CD4-positive, alpha-beta T cell treated with Interleukin-15 for 1 hour (primary cell): ENCODE measurements at regions not wholly inside any gene's neighbourhood (a gene's known extent, or its start where the extent isn't known, plus 50 kb on each side); places are given as distances from the start of the nearest gene placed in this dataset.

Experiments used
- DNase-seq: peaks from one replicate; pipeline ENCODE4 v3.0.0-alpha.2; 2020

DNA sequence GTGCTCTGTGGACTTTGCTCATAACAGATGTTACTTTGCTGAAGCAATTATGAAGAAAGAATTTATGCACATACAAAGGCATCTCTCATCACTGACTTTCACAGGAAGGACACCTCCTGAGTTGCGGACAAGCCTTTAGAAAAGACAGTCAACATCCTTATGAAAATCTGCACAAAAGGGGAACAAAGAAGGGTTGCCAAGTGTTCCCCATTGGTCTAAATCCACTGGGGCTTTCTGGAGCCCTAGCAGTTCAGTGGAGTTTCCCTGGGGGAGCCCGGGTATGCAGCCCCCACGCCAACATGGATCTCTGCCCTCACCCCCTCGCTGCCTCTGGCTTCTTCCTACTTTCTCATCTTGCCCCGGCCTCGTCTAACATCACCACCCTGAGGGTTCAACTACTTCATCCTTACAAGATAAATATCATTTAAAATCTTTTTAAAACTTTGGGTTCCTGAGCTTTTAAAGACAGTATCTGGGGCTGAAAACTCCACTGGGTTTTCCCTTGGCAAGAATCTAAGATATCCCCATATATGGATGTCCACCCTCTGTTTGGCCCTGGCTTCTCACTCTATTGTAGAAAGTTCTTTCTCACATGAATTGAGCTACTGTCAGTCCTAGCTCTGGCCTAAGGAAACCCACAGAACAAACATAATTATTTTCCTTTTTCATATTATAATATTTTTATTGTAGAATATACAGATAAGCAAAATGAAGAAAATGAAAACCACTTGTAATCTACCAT, 207.9 kb upstream of the RGMA start:
- no peak for DNase-seq

DNA sequence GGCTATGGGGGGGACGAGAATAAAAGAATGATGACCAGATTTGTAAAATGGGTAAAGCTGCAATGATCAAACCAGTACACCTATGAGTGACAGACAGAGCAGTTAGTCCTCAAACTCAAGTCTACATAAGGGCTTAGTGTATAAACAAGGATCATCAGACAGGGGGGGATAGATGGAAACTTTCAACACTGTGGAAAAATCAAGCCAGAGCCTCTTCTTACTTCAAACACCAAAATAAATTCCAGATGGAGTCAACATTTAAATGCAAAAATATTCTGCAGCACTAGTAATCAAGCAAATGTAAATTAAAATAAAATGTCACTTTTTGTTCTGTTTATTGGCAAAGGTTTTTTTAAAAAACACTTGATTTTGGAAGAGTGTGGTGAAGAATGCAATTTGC, 205.9 kb upstream of the RGMA start:
- no peak for DNase-seq

DNA sequence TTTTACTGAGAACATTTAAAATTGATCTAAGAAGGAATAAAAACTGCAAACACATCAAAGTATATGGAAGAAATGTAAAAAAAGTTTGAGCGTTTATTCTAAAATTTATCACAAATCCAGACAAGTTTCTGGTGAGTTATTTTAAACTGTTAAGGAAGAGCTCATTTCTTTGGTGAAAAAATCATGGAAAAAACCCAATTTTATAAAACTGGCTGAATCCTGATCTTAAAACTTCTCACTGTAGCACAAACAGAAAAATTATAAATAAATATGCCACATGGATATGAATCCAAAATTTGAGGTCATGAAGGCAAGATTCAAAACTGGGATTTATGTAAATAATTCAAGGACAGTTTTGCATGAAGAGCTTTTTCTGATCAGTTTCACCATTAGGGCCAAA, 205.1 kb upstream of the RGMA start:
- no peak for DNase-seq

DNA sequence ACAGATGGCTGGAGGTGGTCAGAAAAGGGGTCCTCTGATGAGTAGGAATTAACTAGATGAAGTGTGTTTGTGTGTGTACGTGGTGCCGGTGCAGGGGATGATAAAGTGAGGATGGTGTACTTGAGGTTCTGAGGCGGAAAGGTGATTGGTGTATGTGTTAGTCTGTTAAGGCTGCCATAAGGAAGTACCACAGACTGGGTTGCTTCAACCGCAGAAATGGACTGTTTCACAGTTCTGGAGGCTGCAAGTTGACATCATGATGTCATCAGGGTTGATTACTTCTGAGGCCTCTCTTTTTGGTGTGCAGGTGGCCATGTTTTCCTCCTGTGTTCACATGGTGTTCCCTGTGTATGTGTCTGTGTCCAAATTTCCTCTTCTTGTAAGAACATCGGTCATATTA, 202.4 kb upstream of the RGMA start:
- no peak for DNase-seq

DNA sequence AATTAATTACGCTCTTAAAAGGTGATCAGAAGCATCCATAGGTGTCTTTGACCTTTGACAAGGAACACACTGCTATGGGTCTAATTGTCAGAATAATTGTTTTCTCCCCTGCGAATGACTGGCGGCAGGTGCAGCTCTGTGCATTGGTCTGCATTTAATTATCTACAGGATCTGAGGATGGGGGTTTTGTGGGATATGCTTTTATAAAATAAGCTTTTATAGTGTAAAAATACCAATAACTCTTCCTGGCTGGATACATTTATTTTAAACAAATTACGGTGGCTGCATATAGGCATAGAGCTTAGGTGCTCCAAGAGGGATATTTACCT, 201.6 kb upstream of the RGMA start:
- no peak for DNase-seq

DNA sequence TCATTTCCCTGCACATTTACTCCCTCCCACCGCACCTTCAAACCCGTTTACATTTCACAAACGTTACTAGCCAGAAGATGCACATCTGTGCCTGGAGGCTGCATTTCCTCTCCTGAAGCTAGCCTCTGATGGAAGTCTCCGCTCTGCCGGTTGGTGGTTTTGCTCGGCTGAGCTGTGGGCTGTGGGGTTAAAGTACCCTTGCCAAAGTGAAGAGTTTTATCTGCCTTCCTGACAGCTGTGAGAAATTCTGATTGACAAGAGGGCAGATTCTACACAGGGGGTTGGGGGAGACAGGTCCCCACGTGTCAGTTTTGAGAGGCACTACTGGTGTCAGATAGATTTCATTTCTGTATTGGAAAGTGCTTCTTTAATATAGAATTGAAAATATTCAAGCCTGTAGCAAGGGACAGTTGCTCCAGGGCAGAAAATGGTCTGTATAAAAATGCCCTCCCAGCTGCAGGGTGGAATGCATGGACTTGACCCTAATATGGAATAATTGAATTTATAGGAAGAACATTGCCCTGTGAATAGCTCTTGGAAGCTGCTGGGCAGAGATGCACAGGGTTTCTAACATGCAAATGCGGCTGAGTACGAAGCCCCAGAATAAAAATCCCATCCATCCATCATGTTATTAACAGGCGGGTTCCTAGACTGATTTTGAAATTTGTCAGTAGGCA, 201.1 kb upstream of the RGMA start:
- no peak for DNase-seq

DNA sequence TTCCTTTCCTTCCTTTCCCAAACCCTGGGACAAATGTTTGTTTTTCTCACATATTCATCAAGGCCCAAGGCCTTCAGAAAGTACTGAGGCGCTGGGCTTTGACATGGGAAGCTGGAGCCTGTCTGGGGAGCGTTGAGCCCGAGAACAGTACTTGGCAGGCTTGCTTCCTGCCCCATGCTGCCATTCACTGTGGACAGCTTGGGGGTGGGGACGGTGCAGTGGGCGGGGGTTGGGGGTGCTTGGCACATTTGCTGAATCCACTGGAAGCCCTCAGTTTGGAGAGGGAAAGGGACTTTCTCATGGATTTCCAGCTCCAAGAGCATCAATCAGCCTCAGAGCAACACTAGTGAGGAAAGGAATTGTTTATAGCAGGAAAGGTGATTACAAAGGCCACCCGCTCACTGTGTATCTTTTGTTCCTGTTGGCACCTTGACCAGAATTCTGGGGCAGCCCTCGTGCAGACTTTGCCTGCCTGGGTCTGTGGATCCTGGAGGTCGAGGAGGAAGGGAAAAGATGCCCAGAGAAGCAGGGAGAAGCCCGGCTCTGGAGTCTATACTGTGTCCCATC, 199.8 kb upstream of the RGMA start:
- DNase-seq = no peak

DNA sequence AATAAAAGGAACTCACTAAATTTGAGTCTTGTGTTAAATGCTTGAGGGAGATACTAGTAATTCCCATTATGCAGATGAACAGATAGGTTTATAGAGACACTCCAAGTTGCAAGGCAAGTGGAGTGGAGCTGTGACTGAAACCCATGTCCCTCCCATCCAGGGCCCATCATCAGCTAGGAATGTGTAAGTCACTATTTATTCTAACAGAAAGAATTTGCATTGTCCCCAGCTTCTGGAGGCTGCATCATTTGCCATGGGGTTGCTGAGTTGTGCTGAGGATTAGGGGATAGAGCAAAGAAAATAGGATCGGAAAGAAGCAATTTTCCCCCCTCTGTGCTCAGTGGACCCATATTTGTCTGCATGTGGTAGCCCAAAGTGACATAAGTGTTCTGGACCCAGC, 197.4 kb upstream of the RGMA start:
- no peak for DNase-seq

DNA sequence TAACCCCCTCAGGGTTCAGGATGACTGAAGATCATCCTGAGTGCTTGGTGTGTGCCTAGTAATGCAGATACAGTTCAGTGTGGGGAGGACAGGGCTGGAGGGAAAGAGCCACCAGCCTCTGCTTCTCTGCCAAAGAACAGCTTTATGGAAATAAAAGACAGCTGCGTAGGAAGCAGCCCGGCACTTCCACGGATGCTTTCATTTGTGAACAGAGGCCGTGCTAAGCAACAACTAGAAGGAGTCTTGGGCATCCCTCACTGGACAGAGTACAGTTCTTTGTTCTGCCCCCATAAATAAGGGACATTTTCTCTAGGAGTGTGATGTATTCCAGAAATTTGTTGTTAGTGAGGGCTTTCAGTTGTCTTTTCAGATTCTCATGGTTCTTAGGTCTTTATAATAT, 194.8 kb upstream of the RGMA start:
- no peak for DNase-seq

DNA sequence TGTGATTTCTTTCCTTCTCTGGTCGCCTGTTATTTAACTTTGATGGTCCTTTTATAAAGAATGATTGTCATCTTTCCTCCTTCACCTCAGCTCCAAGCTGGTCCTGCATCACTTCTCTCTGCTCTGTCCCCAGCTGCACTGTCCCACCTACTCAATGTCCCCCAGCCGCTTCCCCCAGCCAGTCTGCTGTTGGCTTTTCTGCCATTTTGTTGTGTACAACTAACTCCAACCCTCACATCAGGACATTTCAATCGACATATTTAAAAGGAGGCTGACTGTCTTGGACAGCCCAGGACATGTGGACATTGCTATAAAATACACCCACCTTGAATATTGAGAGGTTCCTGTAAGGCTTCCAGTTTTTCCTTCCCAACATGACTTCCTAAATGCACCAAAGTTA, 193.8 kb upstream of the RGMA start:
- no peak for DNase-seq

DNA sequence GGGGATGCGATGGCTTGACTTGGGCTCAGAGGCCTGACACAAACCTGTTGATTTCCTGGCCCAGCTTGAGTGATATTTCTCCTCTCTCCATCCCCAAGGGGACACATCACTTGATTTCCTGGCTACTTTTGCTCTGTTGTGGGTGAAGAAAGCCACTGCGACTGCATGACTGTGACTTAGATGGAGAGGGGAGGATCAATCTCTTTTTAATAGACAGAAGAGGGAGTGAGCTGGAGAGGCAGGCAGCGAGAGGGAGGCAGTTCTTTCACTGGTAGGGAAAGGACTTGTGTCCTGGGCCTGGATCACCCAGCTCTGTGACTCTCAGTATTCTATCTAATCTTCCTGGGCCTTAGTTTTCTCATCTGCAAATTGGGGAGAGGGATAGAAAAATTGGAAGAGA, 189.8 kb upstream of the RGMA start:
- DNase-seq = no peak

DNA sequence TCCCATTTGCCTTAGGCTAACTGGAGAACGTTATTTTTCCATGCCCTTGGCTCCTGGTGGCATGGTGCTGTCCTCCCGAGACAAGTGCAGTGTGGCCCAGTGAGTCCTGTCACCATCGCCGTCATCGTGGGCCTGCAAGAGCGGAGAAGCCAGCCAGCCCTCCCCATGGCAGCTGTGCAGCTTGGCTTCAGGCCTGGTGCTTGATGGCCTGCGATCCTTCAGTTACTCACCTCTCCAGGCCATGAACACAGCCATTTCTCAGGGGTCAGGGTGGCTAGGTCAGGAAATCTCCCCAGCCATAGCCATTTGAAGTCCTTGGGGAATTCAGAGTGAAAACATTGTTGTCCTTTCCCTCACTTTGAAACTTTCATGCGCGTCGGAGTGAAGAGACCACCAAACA, 189.0 kb upstream of the RGMA start:
- no peak for DNase-seq

DNA sequence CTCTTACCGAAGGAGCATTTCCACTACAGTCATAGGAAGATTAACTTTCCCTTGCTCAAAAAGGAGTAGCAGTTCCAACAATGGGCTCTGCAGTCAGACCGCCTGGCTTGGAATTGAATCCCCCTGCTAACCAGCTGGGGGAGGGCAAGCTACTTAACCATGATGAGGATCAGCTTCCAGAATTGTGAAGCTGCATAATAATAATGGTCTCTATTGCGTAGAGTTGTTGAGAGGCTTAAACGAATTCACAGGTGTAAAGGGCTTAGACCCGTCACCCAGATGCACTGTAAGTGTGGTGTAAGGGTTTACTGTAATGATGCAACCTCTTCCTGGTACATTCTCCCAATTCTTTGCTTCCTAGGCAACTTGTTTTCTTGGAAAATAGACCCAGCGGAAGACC, 185.2 kb upstream of the RGMA start:
- no peak for DNase-seq

DNA sequence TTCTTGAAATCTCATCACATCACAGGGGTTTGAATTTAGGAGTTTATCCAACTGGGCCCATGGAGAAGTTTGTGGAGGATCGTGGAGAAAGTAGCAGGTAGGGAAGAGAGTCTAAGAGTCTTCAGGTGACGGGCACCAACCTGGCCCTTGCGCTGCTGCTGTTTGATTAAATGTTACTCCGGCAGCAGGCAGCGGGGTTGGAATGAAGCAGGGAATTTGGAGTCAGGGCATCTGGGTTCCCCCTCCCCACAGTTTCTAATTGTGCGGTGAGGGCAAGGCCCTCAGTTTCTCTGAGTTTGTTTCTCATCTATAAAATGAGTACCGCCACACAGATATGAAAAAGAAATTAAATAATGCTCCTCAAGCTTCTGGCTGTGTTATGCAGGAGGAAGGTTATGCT, 182.9 kb upstream of the RGMA start:
- no peak for DNase-seq

DNA sequence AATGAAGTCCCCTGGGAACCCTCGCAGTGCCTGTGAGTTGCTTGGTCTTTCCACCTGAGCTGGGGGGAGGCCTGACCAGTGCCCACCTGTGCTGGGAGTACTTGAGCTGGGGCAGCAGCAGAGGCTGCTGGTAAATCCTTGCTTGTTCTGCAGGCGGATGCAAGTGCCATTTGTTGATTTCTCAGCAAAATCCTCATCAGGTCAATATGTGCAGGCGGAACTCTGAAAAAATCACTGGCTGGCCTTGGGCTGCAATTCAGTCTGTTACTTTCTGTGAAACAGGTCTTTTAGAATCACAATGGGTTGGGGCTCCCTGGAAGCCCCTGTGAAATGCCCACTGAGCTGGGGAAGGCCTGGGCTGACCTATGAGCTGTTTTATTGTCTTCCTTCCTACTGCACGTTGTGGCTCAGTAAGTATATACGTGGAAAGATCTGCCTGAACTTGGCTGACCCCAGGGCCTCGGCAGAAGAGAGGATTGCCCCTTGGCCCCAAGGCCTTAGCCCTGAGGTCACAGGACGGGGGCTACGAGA, 182.0 kb upstream of the RGMA start:
- DNase-seq = no peak

DNA sequence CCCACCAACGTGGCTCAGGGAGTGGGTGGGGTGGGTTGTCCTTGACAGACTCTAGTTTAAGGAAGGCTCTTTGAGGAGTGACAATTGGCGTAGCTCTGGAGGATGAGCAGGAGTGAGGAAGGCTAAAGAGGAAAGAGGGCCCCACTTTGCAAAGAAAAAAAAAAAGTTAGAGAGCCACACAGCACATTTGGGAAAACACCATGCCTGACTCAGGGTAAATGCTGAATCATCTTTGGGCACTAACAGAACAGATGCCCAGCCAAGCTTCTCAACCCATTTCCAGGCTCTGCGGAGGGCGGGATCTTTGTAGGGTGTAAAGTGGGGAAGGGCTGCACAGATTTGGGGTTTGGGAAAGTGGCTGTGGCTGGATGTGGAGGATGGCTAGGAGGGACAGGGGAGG, 179.1 kb upstream of the RGMA start:
- DNase-seq = no peak

DNA sequence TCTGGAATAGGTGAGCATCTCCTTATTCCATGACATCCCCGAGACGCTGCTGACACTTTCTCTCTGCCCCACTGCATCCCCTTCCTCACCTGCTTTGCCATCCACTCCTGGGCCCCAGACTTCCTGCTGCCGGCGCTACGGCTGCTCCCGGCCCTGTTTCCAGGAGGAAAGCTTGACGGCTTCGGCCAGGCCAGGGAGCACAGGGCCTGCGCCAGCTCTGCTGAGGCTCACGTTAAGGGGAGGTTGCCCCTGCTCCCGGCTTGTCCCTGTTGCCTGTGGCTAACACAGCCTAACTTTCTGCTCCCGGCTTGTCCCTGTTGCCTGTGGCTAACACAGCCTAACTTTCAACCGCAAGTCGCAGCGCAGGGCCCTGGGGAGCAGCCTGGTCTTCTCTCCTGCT, 177.3 kb upstream of the RGMA start:
- DNase-seq = no peak

DNA sequence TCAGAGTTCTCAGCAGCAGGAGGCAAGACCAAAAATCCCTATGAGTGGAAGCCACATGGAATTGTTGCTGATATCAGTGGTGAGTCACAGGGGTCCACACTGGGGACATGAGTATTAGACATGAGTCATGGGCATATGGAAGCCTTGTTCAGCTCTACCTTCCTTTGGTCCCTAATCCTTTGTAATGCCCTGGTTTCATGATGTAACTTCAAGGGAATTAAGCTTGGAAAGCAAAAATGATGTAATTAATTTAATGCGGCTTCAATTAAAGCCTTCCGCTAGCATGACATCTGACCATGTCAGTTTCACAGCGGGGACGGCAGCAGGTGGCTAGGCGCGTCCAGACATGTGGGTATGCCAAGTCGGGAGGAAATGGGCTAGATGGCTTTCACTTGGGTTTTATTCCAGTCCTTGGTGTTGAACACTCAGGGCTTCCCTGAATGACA, 176.1 kb upstream of the RGMA start:
- no peak for DNase-seq

DNA sequence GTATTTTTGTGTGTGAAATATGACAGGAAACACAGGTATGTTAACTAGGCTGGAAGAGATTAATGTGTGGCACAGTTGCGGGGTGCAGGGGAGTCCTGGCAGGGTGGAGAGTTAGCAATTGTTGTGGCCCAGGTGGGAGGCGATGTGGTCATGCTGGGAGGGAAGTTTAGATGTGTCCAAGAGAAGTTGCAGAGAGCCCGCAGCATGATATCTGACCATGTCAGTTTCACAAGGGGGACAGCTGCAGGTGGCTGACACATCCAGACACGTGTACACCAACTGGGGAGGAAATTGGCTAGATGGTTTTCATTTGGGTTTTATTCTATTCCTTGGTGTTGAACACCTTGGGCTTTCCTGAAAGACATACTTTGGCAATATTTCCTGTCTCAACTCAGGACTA, 172.8 kb upstream of the RGMA start:
- no peak for DNase-seq

DNA sequence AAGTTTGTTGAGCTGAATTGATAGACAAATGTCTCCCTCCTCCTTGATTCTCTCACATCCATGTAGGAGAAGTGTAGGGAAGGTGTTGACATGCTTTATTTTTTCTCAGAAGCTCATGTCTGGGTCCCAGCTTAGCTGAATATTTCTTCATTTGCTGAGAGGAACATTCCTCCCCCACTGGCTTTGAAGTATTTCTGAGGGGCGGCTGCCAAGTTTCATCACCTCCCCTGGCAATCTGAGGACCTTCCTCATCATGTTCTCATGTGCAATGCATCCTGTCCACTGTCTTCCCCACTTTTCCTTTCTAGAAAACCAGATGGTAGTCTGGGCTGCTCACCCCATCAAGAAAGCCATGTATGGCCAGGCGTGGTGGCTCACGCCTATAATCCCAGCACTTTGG, 168.9 kb upstream of the RGMA start:
- DNase-seq = no peak

DNA sequence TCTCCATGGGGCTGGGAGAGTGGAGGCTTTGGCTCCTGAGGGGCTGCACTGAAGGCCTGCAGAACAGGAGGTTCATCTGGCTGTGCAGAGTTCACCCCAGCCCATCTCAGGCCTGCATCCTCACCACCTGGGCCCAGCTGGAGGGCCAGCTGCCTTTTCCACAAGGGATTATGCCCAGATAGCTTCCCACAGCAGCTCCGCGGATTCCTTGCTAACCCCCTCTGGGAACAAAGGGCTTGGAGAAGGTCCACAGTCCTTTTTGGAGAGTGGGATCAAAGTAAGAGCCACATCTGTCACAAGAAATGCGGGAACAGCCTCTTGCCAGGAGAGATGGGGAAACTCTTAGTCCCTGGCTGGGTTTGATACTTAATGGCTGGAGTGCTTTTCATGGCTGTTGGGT, 164.7 kb upstream of the RGMA start:
- DNase-seq = no peak

DNA sequence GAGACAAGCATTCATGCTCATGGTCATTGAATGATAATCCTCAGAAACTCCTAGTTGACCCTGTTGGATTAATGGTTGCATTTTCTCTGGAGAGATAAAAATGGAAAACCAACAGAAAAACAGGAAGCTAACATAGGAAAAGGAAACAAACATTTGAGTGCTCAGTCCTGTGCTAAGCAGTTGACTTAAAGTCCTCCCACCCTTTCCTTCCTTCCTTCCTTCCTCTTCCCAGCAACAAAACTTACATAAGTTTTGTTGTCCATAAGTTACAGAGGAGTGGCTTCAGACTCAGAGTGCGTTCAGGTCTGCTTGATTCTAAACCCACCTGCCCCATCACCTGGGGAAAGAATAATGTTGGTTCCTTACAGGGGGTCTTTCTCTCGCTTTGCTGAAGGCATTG, 163.8 kb upstream of the RGMA start:
- DNase-seq = no peak

DNA sequence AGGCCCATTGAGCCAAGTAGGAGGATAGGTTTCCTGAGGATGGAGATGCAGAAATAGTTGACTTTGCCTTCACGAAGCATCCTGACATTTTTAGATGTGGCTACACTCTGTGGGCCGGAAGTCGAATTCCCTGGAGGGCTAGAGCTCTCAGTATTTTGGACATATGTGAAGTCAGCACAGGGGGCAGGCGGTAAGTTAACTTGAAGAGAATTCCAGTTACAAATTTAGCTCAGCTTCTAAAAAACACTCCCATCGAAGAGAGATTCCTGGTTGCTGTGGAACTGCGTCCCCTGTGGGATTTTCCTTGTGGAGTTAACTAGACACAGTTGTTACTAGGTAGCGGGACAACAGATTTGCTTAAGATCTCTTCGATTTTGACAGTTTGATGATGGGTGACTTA, 161.9 kb upstream of the RGMA start:
- no peak for DNase-seq

DNA sequence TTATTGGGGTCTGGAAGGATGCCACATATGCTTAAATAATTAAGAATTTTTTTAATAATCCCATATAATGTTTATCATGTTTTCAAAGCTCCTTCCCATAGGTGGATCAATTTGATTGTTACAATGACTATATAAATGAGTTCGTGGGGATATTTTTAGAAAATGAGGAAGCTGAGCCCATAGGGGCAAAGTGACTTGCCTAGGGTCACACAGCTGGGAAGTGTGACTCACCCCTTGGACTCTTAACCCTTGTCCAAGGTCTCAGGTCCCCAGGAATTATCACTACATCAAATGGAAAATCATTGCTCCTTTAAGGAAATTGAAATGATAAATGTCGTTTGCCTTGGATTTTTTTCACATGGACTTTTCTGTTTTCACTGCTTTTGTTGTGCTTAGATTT, 161.2 kb upstream of the RGMA start:
- no peak for DNase-seq

DNA sequence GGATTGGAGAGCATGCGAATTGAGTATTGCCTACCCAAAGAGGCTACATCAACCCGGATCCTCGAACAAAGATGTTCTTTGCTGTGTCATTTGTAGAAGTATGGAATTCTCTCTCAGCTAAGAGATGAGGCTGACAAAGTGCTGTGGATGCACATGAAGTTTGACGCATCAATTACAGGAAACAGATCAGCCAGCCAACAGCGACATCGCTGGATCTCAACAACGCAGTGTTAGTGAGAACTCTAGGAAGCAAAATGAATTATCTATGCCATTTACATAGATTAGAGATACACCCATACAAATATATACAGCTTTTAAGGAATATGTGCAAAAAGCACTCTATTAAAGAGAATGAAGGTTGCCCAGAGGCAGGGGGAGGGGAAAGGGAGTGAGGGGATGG, 160.6 kb upstream of the RGMA start:
- DNase-seq = no peak
